ENCODE measurements at regions not wholly inside any gene's neighbourhood (a gene's known extent, or its start where the extent isn't known, plus 50 kb on each side); places are given as distances from the start of the nearest gene placed in this dataset.

GRCh38 chr6:125480571-125480970, 178.8 kb upstream of the HDDC2 start:
- ATAC-seq (ENCODE audit: poor library complexity) (no peak), DNase-seq (no peak)
- intact Hi-C loops (cut with DNase I) = no loop called here

- intact Hi-C loops (cut with DNase I) = no loop called here
- no peak for ATAC-seq (ENCODE audit: poor library complexity)
- no peak for DNase-seq
Measured at GRCh38 chr6:125481056-125481455, 179.3 kb upstream of the HDDC2 start.

GRCh38 chr6:125485757-125486156, 184.0 kb upstream of the HDDC2 start:
- intact Hi-C loops (cut with DNase I) = no loop called here
- ATAC-seq (ENCODE audit: poor library complexity) (no peak), DNase-seq (no peak)

GRCh38 chr6:125486881-125487280, 185.1 kb upstream of the HDDC2 start:
- intact Hi-C loops (cut with DNase I) = no loop called here
- no peak for ATAC-seq (ENCODE audit: poor library complexity)

GRCh38 chr6:125489579-125490285, 188.0 kb upstream of the HDDC2 start:
- intact Hi-C loops (cut with DNase I) = no loop called here
- DNase-seq (no peak), ATAC-seq (ENCODE audit: poor library complexity) (no peak)

More at GRCh38 chr6:125486881-125487280, 185.1 kb upstream of the HDDC2 start:
- DNase-seq = no peak

- no peak for DNase-seq
- intact Hi-C loops (cut with DNase I) = no loop called here
- ATAC-seq (ENCODE audit: poor library complexity) = no peak
Measured at GRCh38 chr6:125491860-125492618, 190.3 kb upstream of the HDDC2 start.

GRCh38 chr6:125498606-125499005, 196.8 kb upstream of the HDDC2 start:
- no peak for ATAC-seq (ENCODE audit: poor library complexity)
- intact Hi-C loops (cut with DNase I) = no loop called here
- DNase-seq = no peak

- DNase-seq (no peak), ATAC-seq (ENCODE audit: poor library complexity) (no peak)
- intact Hi-C loops (cut with DNase I) = no loop called here
Measured at GRCh38 chr6:125499535-125499934, 197.8 kb upstream of the HDDC2 start.

- DNase-seq = no peak
- intact Hi-C loops (cut with DNase I) = no loop called here
- ATAC-seq (ENCODE audit: poor library complexity) = no peak
Measured at GRCh38 chr6:125503181-125503580, 201.4 kb upstream of the HDDC2 start.

- intact Hi-C loops (cut with DNase I) = no loop called here
- ATAC-seq (ENCODE audit: poor library complexity) (no peak), DNase-seq (peak; percentile 32)
Measured at GRCh38 chr6:125507987-125508655, 206.4 kb upstream of the HDDC2 start.

- ATAC-seq (ENCODE audit: poor library complexity) (no peak), DNase-seq (no peak)
- intact Hi-C loops (cut with DNase I) = no loop called here
Measured at GRCh38 chr6:125508793-125509192, 207.0 kb upstream of the HDDC2 start.

GRCh38 chr6:125509477-125509876, 207.7 kb upstream of the HDDC2 start:
- no peak for DNase-seq
- ATAC-seq (ENCODE audit: poor library complexity) = no peak
- intact Hi-C loops (cut with DNase I) = no loop called here

GRCh38 chr6:125510405-125510804, 208.6 kb upstream of the HDDC2 start:
- intact Hi-C loops (cut with DNase I) = no loop called here
- no peak for ATAC-seq (ENCODE audit: poor library complexity)

GRCh38 chr6:125511809-125512396, 210.1 kb upstream of the HDDC2 start:
- intact Hi-C loops (cut with DNase I) = no loop called here
- ATAC-seq (ENCODE audit: poor library complexity) (no peak), DNase-seq (no peak)

More at GRCh38 chr6:125510405-125510804, 208.6 kb upstream of the HDDC2 start:
- no peak for DNase-seq

GRCh38 chr6:125512621-125513020, 210.9 kb upstream of the HDDC2 start:
- DNase-seq (no peak), ATAC-seq (ENCODE audit: poor library complexity) (no peak)
- intact Hi-C loops (cut with DNase I) = no loop called here

GRCh38 chr6:125513978-125514377, 212.2 kb upstream of the HDDC2 start:
- intact Hi-C loops (cut with DNase I) = no loop called here
- DNase-seq (no peak), ATAC-seq (ENCODE audit: poor library complexity) (no peak)

- ATAC-seq (ENCODE audit: poor library complexity) (no peak), DNase-seq (no peak)
- intact Hi-C loops (cut with DNase I) = no loop called here
Measured at GRCh38 chr6:125516644-125517043, 214.9 kb upstream of the HDDC2 start.

- ATAC-seq (ENCODE audit: poor library complexity) (no peak), DNase-seq (no peak)
- intact Hi-C loops (cut with DNase I) = no loop called here
Measured at GRCh38 chr6:125519367-125519766, 217.6 kb upstream of the HDDC2 start.

GRCh38 chr6:125524356-125524755, 222.6 kb upstream of the HDDC2 start:
- intact Hi-C loops (cut with DNase I) = no loop called here
- DNase-seq (no peak), ATAC-seq (ENCODE audit: poor library complexity) (no peak)

Data from Right ventricle myocardium superior (tissue), 1 donor.